Heart left ventricle (tissue), 16 donors: ENCODE measurements at regions not wholly inside any gene's neighbourhood (a gene's known extent, or its start where the extent isn't known, plus 50 kb on each side); places are given as distances from the start of the nearest gene placed in this dataset.

Experiments used
- ATAC-seq, 4 donors: fragments of 200-7000 bp; cut with Tn5 transposase; one replicate each; pipeline ENCODE4 v1.9.1; 2020 to 2022; ENCODE audit warnings: moderate library complexity in 4 of 4, mild to moderate bottlenecking in 3 of 4, moderate number of reproducible peaks in 1 of 4
- DNase-seq, 5 donors: peaks; one replicate each; pipeline ENCODE4 v3.0.0-alpha.2; 2020
- H3K27ac ChIP-seq, 12 donors: fragments of 200-600 bp; sonication (generic) in 4 of 12; one replicate each; pipeline versions ENCODE4 v1.5.0 to v1.8.0; 2016 to 2022; ENCODE audit warnings: mild to moderate bottlenecking in 2 of 12
- H3K27me3 ChIP-seq, 9 donors: fragments of 200-600 bp; sonication (generic) in 2 of 9; one replicate each; pipeline versions ENCODE4 v1.5.1 to v1.8.0; 2016 to 2022; ENCODE audit warnings: mild to moderate bottlenecking in 3 of 9
- H3K36me3 ChIP-seq, 9 donors: fragments of 200-600 bp; sonication (generic) in 2 of 9; one replicate each; pipeline versions ENCODE4 v1.5.0 to v1.8.0; 2018 to 2022; ENCODE audit warnings: mild to moderate bottlenecking in 2 of 9
- H3K4me1 ChIP-seq, 12 donors: fragments of 200-600 bp; sonication (generic) in 4 of 12; one replicate each; pipeline versions ENCODE4 v1.5.0 to v1.8.0; 2016 to 2022; ENCODE audit warnings: mild to moderate bottlenecking in 3 of 12
- H3K4me3 ChIP-seq, 12 donors: fragments of 200-600 bp; sonication (generic) in 4 of 12; one replicate each; pipeline versions ENCODE4 v1.5.0 to v1.8.0; 2017 to 2022; ENCODE audit warnings: mild to moderate bottlenecking in 9 of 12, moderate library complexity in 4 of 12
- H3K9me3 ChIP-seq, 12 donors: fragments of 200-600 bp; sonication (generic) in 4 of 12; one replicate each; pipeline versions ENCODE4 v1.5.0 to v1.8.0; 2016 to 2022; ENCODE audit warnings: mild to moderate bottlenecking in 1 of 12
- CTCF ChIP-seq, 12 donors: fragments of 200-600 bp; sonication (generic) in 4 of 12; IDR thresholded peaks; one replicate each; pipeline versions ENCODE4 v1.5.0 to v1.8.0; 2018 to 2022; ENCODE audit warnings: antibody characterized with exemption in 12 of 12, mild to moderate bottlenecking in 5 of 12
- POLR2A ChIP-seq, 2 donors: fragments of 450-650 bp; IDR thresholded peaks; one replicate each; pipeline ENCODE4 v1.6.1; 2017; ENCODE audit warnings: antibody characterized with exemption in 2 of 2, mild to moderate bottlenecking in 2 of 2, moderate library complexity in 2 of 2
- WGBS, 4 donors: extraction: QIAGEN DNeasy Blood & Tissue Kit in 2 of 4; methylation state at CpG; one replicate each; pipeline versions ENCODE4 v1.1.5 to v1.1.7; 2013 to 2018; 5-methylcytosine and 5-hydroxymethylcytosine counted together
- intact Hi-C, 10 donors: fragments of 100-400 bp; cut with DNase I; formaldehyde crosslinking; loops; one replicate each; pipeline versions ENCODE4 v1.11.1 to v1.14.2; 2022
- donor health status: ischemic (EF 13 %, LVEDD 7.1; RV severe dilation, severe dysfunction).
- donor health status: healthy with polysubstance abuse.
- donor health status: DM: no; HTN: yes; CAD: no.
- donor health status: DM: no; HTN: no; CAD: no.
- donor health status: ischemic (EF 25% LVEDD 6.9; RV normal size, moderate dysfunction).
- donor health status: ischemic (EF 25% LVEDD 5.7; RV mildly dilated, moderate dysfunction).
- donor health status: healthy.
- donor health status: DM: yes; HTN: yes; CAD: no.
- donor health status: ischemic (EF 35%, LVEDD 5.7; RV mildly dilated, moderate dysfunction).
- donor health status: nonischemic (EF 11% LVEDD 7.7; RV severe dilation, severe dysfunction).
- donor health status: DM: yes; HTN: yes; CAD: no.
- donor health status: PGD.
- donor health status: ischemic (EF 29% LVEDD 5.4; RV normal size, mild dysfunction).
- donor health status: nonischemic (EF 23%, LVEDD 6.1; RV moderate dilation, normal function).

- H3K27ac ChIP-seq = no peak overlapping the region
- peaks cover 0 to 15% (median 6%) of the 10 kb centered on the region in 12 donors for H3K9me3 ChIP-seq
- DNase-seq (no peak), ATAC-seq (no peak)
- no peaks in the 10 kb centered on the region for H3K36me3 ChIP-seq
- peaks cover 0 to 3% (median 0%) of the 10 kb centered on the region in 9 donors for H3K27me3 ChIP-seq
- no peak overlapping the region for H3K4me3 ChIP-seq
- intact Hi-C loops = no loop called here
- 19 to 33% (median 24%) methylated on average over 1 of the region's 1 CpG for WGBS, 4 donors
- peaks cover 0 to 3% (median 0%) of the 10 kb centered on the region in 12 donors for H3K4me1 ChIP-seq
- TF ChIP-seq CTCF (IDR thresholded peaks at IDR 0.05) (no peak), POLR2A (IDR thresholded peaks at IDR 0.05) (no peak)
Observed at GRCh38 chr11:116294630-116295029, 478.2 kb downstream of the BUD13 start.

- H3K36me3 ChIP-seq = no peaks in the 10 kb centered on the region
- H3K9me3 ChIP-seq = peaks cover 0 to 26% (median 11%) of the 10 kb centered on the region in 12 donors
- TF ChIP-seq CTCF (IDR thresholded peaks at IDR 0.05) = no peak
- no peak for TF ChIP-seq POLR2A (IDR thresholded peaks at IDR 0.05)
- no peaks in the 10 kb centered on the region for H3K4me1 ChIP-seq
- intact Hi-C loops = no loop called here
- no peaks in the 10 kb centered on the region for H3K27me3 ChIP-seq
- no peak overlapping the region for H3K27ac ChIP-seq
- 13 to 43% (median 37%) methylated on average over 1 of the region's 1 CpG for WGBS, 4 donors
- ATAC-seq (no peak), DNase-seq (no peak)
- H3K4me3 ChIP-seq = no peak overlapping the region
Observed at GRCh38 chr11:116287866-116288265, 484.9 kb downstream of the BUD13 start.

- 60 to 69% (median 64%) methylated on average over 3 of the region's 3 CpGs for WGBS, 4 donors
- TF ChIP-seq POLR2A (IDR thresholded peaks at IDR 0.05) (no peak), CTCF (IDR thresholded peaks at IDR 0.05) (no peak)
- ATAC-seq = no peak
Observed at GRCh38 chr11:116285026-116285425, 487.8 kb downstream of the BUD13 start.

GRCh38 chr11:116283300-116283699 is 489.5 kb downstream of the BUD13 start:
- no peaks in the 10 kb centered on the region for H3K36me3 ChIP-seq
- WGBS, 4 donors = 84 to 87% (median 85%) methylated on average over 3 of the region's 3 CpGs
- no peak overlapping the region for H3K4me3 ChIP-seq
- TF ChIP-seq POLR2A (IDR thresholded peaks at IDR 0.05) (no peak), CTCF (IDR thresholded peaks at IDR 0.05) (no peak)
- H3K9me3 ChIP-seq = no peaks in the 10 kb centered on the region
- H3K27ac ChIP-seq = no peak overlapping the region
- no peaks in the 10 kb centered on the region for H3K4me1 ChIP-seq
- DNase-seq (no peak), ATAC-seq (no peak)
- H3K27me3 ChIP-seq = no peaks in the 10 kb centered on the region
- intact Hi-C loops = no loop called here

More at GRCh38 chr11:116285026-116285425, 487.8 kb downstream of the BUD13 start:
- H3K4me1 ChIP-seq = no peaks in the 10 kb centered on the region
- no peak overlapping the region for H3K4me3 ChIP-seq
- no peak for DNase-seq
- no peaks in the 10 kb centered on the region for H3K27me3 ChIP-seq
- no peak overlapping the region for H3K27ac ChIP-seq
- intact Hi-C loops = no loop called here
- H3K36me3 ChIP-seq = no peaks in the 10 kb centered on the region
- H3K9me3 ChIP-seq = peaks cover 0 to 14% (median 9%) of the 10 kb centered on the region in 12 donors
